Neural progenitor cell (in vitro differentiated cells): ENCODE measurements at regions not wholly inside any gene's neighbourhood (a gene's known extent, or its start where the extent isn't known, plus 50 kb on each side); places are given as distances from the start of the nearest gene placed in this dataset.

Experiments used
- DNase-seq: peaks from one replicate; pipeline ENCODE4 v3.0.0-alpha.2; 2016; ENCODE audit warnings: low spot score
- H2AFZ ChIP-seq: fragments of 200-600 bp; sonication (generic); replicated peaks from 2 replicates; pipeline ENCODE4 v1.6.1; 2016; ENCODE audit warnings: antibody characterized with exemption
- H3F3A ChIP-seq: fragments of 200-600 bp; sonication (generic); 2 replicates; pipeline ENCODE4 v1.6.1; 2016; ENCODE audit warnings: antibody characterized with exemption, low read depth
- H3K27ac ChIP-seq: fragments of 200-600 bp; sonication (generic); 2 replicates; pipeline ENCODE4 v1.5.1; 2016; ENCODE audit warnings: mild to moderate bottlenecking
- H3K27me3 ChIP-seq: fragments of 200-600 bp; sonication (generic); 2 replicates; pipeline ENCODE4 v1.6.1; 2016; ENCODE audit warnings: mild to moderate bottlenecking, moderate library complexity
- H3K36me3 ChIP-seq: fragments of 200-600 bp; sonication (generic); 2 replicates; pipeline ENCODE4 v1.5.1; 2016
- H3K4me1 ChIP-seq: fragments of 200-600 bp; sonication (generic); 2 replicates; pipeline ENCODE4 v1.6.1; 2016; ENCODE audit warnings: mixed run types
- H3K4me2 ChIP-seq: fragments of 200-600 bp; sonication (generic); 2 replicates; pipeline ENCODE4 v1.6.1; 2016
- H3K4me3 ChIP-seq: fragments of 200-600 bp; sonication (generic); 2 replicates; pipeline ENCODE4 v1.5.1; 2016
- H3K79me2 ChIP-seq: fragments of 200-600 bp; sonication (generic); 2 replicates; pipeline ENCODE4 v1.6.1; 2016; ENCODE audit warnings: low read depth
- H3K9ac ChIP-seq: fragments of 200-600 bp; sonication (generic); 2 replicates; pipeline ENCODE4 v1.6.1; 2016
- H3K9me3 ChIP-seq: fragments of 200-600 bp; sonication (generic); 2 replicates; pipeline ENCODE4 v1.5.1; 2016; ENCODE audit warnings: low read depth
- H4K20me1 ChIP-seq: fragments of 200-600 bp; sonication (generic); 2 replicates; pipeline ENCODE4 v1.6.1; 2016; ENCODE audit warnings: low read depth
- H3K27ac Mint-ChIP-seq: 3 replicates; pipeline ENCODE4 v1.8.0; 2021; ENCODE audit warnings: mixed read lengths
- H3K27me3 Mint-ChIP-seq: 2 replicates; pipeline ENCODE4 v1.8.0; 2022; ENCODE audit warnings: low read depth, mild to moderate bottlenecking, inconsistent platforms, moderate library complexity, mixed read lengths; ENCODE audit not compliant: insufficient read depth
- H3K36me3 Mint-ChIP-seq: 3 replicates; pipeline ENCODE4 v1.8.0; 2021; ENCODE audit warnings: mixed read lengths
- H3K4me1 Mint-ChIP-seq: 3 replicates; pipeline ENCODE4 v1.8.0; 2021; ENCODE audit warnings: mixed read lengths
- H3K4me3 Mint-ChIP-seq: 3 replicates; pipeline ENCODE4 v1.8.0; 2021; ENCODE audit warnings: mild to moderate bottlenecking, moderate library complexity, mixed read lengths
- H3K9me3 Mint-ChIP-seq: 3 replicates; pipeline ENCODE4 v1.8.0; 2020; ENCODE audit warnings: mixed read lengths
- EZH2 ChIP-seq: fragments of 200-600 bp; sonication (generic); IDR thresholded peaks from 2 replicates; pipeline ENCODE4 v1.6.1; 2017; ENCODE audit warnings: antibody characterized with exemption, mild to moderate bottlenecking, moderate library complexity
- EZH2phosphoT487 ChIP-seq: fragments of 200-600 bp; sonication (generic); IDR thresholded peaks from 2 replicates; pipeline ENCODE4 v1.6.1; 2017; ENCODE audit warnings: antibody characterized with exemption
- TF ChIP-seq, protein P1 (sequence below): fragments of 200-600 bp; sonication (generic); IDR thresholded peaks from 2 replicates; pipeline ENCODE4 v1.5.1; 2017; ENCODE audit warnings: antibody characterized with exemption, mild to moderate bottlenecking

DNA sequence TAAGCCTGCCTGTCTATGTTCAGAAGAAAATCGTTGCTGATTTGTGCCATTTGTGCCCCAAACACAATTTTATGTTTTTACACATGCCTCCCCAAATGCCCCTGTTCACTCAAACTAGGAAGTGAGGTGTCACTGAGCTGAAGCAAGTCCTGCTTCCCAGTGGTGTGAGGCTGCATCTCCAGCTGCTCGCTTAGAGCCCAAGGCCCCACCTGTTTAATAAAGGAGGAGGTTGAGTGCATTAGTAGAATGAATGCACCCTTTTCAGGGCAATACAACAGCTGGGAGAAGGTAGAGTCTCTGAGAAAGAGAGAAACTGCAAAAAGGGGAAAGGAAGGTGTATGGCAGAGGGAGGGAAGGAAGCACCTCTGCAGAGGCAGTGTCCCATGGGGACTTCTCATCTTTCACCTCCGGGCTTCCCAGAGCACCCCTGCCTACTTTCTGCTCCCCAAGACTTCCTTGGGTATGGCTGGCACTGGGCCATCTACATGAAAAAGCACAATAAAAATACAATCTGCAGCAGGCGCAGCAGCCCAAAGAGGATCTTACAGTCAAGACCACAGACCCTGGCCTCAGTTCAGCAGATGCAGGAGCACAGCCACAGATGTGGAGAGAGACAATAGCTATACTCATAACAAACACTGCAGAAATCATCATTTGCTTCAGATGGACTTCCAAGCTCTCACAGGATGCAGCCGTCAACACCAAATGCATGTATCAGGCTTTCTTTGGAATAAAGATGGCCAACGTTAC lies 165.9 kb downstream of the POLR2M start:
- no peak for DNase-seq
- H3K27me3 ChIP-seq = no peaks in the 10 kb centered on the region
- no peak overlapping the region for H3K27ac Mint-ChIP-seq
- no peak overlapping the region for H3K27ac ChIP-seq
- no peaks in the 10 kb centered on the region for H3K36me3 ChIP-seq
- H3K9me3 ChIP-seq = peaks cover 4% of the 10 kb centered on the region
- H3K36me3 Mint-ChIP-seq = peaks cover 2% of the 10 kb centered on the region
- H3K27me3 Mint-ChIP-seq = no peaks in the 10 kb centered on the region
- H3K4me1 ChIP-seq = no peaks in the 10 kb centered on the region
- no peak overlapping the region for H3K4me2 ChIP-seq
- H3K4me1 Mint-ChIP-seq = no peaks in the 10 kb centered on the region
- no peaks in the 10 kb centered on the region for H3K79me2 ChIP-seq
- H4K20me1 ChIP-seq = no peaks in the 10 kb centered on the region
- H3K9me3 Mint-ChIP-seq = peaks cover 14% of the 10 kb centered on the region
- no peak for TF ChIP-seq EZH2
- TF ChIP-seq, protein P1, sequence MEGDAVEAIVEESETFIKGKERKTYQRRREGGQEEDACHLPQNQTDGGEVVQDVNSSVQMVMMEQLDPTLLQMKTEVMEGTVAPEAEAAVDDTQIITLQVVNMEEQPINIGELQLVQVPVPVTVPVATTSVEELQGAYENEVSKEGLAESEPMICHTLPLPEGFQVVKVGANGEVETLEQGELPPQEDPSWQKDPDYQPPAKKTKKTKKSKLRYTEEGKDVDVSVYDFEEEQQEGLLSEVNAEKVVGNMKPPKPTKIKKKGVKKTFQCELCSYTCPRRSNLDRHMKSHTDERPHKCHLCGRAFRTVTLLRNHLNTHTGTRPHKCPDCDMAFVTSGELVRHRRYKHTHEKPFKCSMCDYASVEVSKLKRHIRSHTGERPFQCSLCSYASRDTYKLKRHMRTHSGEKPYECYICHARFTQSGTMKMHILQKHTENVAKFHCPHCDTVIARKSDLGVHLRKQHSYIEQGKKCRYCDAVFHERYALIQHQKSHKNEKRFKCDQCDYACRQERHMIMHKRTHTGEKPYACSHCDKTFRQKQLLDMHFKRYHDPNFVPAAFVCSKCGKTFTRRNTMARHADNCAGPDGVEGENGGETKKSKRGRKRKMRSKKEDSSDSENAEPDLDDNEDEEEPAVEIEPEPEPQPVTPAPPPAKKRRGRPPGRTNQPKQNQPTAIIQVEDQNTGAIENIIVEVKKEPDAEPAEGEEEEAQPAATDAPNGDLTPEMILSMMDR = no peak
- TF ChIP-seq EZH2phosphoT487 = no peak
- H3K4me3 ChIP-seq = no peak overlapping the region
- H2AFZ ChIP-seq = peak overlapping the region; percentile 78
- no peaks in the 10 kb centered on the region for H3F3A ChIP-seq
- H3K9ac ChIP-seq = no peak overlapping the region
- H3K4me3 Mint-ChIP-seq = no peak overlapping the region

DNA sequence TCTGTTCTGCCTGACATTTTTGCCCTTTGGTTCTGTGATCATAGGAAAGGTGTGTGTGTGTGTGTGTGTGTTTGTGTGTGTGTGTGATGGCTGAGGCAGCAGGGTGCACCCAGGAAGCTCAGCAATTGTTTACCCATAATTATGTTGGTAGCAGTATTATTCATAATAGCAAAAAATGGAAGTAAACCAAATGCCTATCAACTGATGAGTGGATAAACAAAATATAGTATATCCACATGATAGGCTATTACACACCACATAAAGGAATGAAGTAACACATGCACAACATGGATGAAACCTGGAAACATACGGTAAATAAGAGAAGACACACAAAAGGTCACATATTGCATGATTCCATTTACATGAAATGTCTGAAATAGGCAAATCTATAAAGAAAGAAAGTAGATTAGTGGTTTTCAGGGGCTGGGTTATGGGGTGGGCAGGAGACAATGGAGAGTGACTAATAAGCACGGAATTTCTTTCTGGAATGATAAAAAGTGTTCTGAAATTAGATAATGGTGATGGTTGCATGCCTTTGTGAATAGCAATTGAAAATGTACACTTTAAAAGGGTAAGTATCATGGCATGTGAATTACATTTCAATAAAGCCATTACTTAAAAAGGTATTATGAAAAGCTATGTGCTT lies 167.2 kb downstream of the POLR2M start:
- no peaks in the 10 kb centered on the region for H3K36me3 ChIP-seq

DNA sequence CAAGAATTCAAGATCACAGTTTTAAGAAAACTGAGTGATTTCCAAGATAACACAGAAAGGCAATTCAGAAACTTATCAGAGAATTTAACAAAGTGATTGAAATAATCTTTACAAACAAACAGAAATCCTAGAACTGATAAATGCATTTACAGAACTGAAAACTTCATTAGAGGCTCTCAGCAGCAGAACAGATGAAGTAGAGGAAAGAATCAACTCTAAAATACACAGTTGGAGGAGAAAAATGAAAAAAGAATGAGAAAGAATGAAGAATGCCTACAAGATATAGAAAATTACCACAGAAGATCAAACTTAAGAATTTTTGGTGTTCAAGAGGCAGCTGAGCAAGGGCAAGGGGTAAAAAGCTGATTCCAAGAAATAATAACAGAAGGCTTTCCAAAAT lies 168.8 kb downstream of the POLR2M start:
- H3K79me2 ChIP-seq = no peaks in the 10 kb centered on the region
- DNase-seq = no peak
- H3K27me3 ChIP-seq = no peaks in the 10 kb centered on the region
- no peak overlapping the region for H2AFZ ChIP-seq
- no peak overlapping the region for H3K9ac ChIP-seq
- no peaks in the 10 kb centered on the region for H3K4me1 ChIP-seq
- peaks cover 14% of the 10 kb centered on the region for H3K9me3 Mint-ChIP-seq
- TF ChIP-seq EZH2 (no peak), EZH2phosphoT487 (no peak)
- TF ChIP-seq, protein P1 = no peak
- H3K4me2 ChIP-seq = no peak overlapping the region
- H3K27ac ChIP-seq = no peak overlapping the region
- H3K36me3 ChIP-seq = no peaks in the 10 kb centered on the region
- H3K27ac Mint-ChIP-seq = no peak overlapping the region
- H3K4me1 Mint-ChIP-seq = no peaks in the 10 kb centered on the region
- no peaks in the 10 kb centered on the region for H4K20me1 ChIP-seq
- H3K9me3 ChIP-seq = peaks cover 4% of the 10 kb centered on the region
- no peaks in the 10 kb centered on the region for H3K27me3 Mint-ChIP-seq
- no peak overlapping the region for H3K4me3 ChIP-seq
- H3F3A ChIP-seq = no peaks in the 10 kb centered on the region
- no peak overlapping the region for H3K4me3 Mint-ChIP-seq
- H3K36me3 Mint-ChIP-seq = peaks cover 2% of the 10 kb centered on the region

More for the DNA sequence above, 167.2 kb downstream of the POLR2M start:
- Histone ChIP-seq H3K4me2 (no peak overlapping the region), H3K9ac (no peak overlapping the region), H2AFZ (no peak overlapping the region), H3K27ac (no peak overlapping the region), H3K9me3 (peaks cover 4% of the 10 kb centered on the region), H3K79me2 (no peaks in the 10 kb centered on the region), H3K27me3 (no peaks in the 10 kb centered on the region), H4K20me1 (no peaks in the 10 kb centered on the region), H3K4me3 (no peak overlapping the region), H3F3A (no peaks in the 10 kb centered on the region), H3K4me1 (no peaks in the 10 kb centered on the region)
- H3K9me3 Mint-ChIP-seq = peaks cover 14% of the 10 kb centered on the region
- H3K4me3 Mint-ChIP-seq = no peak overlapping the region
- no peak overlapping the region for H3K27ac Mint-ChIP-seq
- H3K27me3 Mint-ChIP-seq = no peaks in the 10 kb centered on the region
- H3K36me3 Mint-ChIP-seq = peaks cover 2% of the 10 kb centered on the region
- no peak for DNase-seq
- no peaks in the 10 kb centered on the region for H3K4me1 Mint-ChIP-seq
- TF ChIP-seq EZH2 (no peak), EZH2phosphoT487 (no peak)
- TF ChIP-seq, protein P1 = no peak
